SK-MEL-5 (cell line): ENCODE measurements at regions not wholly inside any gene's neighbourhood (a gene's known extent, or its start where the extent isn't known, plus 50 kb on each side); places are given as distances from the start of the nearest gene placed in this dataset.

ENCODE experiments used
- DNase-seq: peaks from one replicate; pipeline ENCODE4 v3.0.0-alpha.2; 2016; ENCODE audit warnings: low read depth, low spot score
- in situ Hi-C: cut with HindIII; loops from 2 replicates; pipeline ENCODE4 v1.10.0; 2016; ENCODE audit warnings: low sequenced_read_pairs, high pct_unique_total_duplicates, low pct_unique_long_range_greater_than_20kb

DNA sequence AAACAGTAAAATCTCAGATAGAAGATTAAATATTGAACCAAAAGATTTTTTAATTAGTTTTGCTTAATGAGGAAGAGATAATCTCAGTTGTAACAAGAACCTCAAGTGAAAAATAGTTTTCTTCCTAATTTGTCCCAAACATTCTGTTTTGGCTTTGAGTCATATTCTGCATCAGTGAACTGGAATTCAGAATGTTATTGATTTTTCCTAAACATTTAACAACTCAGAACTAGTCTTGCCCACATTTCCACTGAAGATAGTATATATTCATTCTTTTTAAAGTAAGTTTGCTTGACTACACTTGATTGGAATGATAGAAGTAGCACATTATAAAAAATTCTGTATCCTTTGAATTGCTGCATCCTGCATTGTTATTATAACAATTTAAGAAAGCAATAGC lies 85.7 kb upstream of the UGP2 start:
- in situ Hi-C loops, result no loop called here
- no peak for DNase-seq

- no peak for DNase-seq
- in situ Hi-C loops, result no loop called here
These were observed 78.2 kb upstream of the UGP2 start for GRCh38 chr2:63763391-63763941.

GRCh38 chr2:63764630-63765029 lies 77.1 kb upstream of the UGP2 start:
- in situ Hi-C loops, result no loop called here
- no peak for DNase-seq

- no peak for DNase-seq
- in situ Hi-C loops, result no loop called here
These were observed 76.6 kb upstream of the UGP2 start for GRCh38 chr2:63765117-63765516.

DNA sequence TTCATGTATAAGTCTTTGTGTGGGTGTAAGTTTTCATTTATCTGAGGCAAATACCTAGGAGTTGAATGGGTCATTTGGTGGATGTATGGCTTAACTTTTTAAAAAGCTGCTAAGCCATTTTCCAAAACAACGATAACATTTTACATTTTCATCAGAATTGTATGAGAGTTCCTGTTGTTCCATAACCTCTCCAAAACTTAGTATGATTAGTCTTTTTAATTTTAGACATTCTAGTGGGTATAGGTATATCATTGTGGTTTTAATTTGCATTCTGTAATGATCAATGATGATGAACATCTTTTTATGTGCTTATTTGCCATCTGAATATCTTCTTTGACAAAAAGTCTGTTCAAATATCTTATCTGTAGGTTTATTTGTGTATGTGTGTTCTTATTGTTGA lies 74.4 kb upstream of the UGP2 start:
- no peak for DNase-seq
- in situ Hi-C loops, result no loop called here

- in situ Hi-C loops, result no loop called here
- DNase-seq, result no peak
These were observed 73.6 kb upstream of the UGP2 start for GRCh38 chr2:63768051-63768450.

GRCh38 chr2:63769915-63770314 lies 71.8 kb upstream of the UGP2 start:
- DNase-seq, result no peak
- in situ Hi-C loops, result no loop called here

DNA sequence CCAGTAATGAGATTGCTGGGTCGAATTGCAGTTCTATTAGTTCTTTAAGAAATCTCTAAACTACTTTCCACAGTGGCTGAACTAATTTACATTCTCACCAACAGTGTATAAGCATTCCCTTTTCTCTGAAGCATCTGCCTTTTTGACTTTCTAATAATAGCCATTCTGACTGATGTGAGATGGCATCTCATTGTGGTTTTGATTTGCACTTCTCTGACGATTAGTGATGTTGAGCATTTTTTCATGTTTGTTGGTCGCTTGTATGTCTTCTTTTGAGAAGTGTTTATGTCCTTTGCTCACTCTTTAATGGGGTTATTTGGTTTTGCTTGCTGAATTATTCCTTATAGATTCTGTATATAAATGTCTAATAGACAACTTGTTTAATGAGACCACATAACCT lies 69.6 kb upstream of the UGP2 start:
- in situ Hi-C loops, result no loop called here

GRCh38 chr2:63775191-63775590 lies 66.5 kb upstream of the UGP2 start:
- in situ Hi-C loops, result no loop called here
- no peak for DNase-seq

More for the DNA sequence above, 69.6 kb upstream of the UGP2 start:
- DNase-seq, result no peak

DNA sequence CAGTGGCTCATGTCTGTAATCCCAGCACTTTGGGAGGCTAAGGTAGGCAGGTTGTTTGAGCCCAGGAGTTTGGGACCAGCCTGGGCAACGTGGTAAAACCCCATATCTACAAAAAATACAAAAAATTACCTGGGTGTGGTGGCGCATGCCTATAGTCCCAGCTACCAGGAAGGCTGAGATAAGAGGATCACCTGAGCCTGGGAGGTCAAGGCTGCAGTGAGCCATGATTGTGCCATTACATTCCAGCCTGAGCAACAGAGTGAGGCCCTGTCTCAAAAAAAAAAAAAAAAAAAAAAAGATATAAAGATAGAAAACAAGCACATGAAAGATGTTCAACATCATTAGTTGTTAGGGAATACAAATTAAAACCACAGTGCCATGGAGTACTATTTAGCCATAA lies 65.3 kb upstream of the UGP2 start:
- DNase-seq, result no peak
- in situ Hi-C loops, result no loop called here

DNA sequence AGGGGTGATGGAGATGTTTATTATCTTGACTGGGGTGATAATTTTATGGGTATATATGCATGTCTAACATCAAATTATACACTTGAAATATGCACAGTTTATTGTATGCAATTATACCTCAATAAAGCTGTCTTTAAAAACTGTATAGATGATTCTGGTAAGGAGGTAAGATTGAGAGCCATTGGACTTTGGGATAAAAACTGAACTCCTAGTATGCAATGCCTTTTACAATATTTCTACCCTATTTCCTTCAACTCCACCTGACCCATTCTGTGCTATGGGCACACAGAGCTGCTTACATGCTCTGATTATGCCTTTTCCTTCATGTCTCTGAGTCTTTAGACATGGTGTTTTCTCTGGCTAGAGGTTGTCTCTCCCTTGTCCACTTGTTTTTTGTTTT lies 63.9 kb upstream of the UGP2 start:
- no peak for DNase-seq
- in situ Hi-C loops, result no loop called here

DNA sequence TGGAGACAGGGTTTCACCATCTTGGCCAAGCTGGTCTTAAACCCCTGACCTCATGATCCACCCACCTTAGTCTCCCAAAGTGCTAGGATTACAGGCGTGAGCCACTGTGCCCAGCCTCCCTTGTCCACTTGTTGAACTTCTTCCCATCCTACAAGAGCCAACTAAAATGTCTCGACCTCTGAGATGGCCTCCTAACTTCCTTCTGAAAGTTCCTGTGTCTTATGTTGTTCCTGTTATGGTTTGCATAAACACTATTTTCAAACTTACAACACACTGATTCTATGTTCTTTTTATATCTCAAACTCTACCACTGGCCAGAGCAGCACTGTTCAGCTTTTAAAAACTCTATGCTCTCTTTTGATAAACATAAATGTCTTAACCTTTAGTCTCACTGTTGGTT lies 63.3 kb upstream of the UGP2 start:
- no peak for DNase-seq
- in situ Hi-C loops, result no loop called here

DNA sequence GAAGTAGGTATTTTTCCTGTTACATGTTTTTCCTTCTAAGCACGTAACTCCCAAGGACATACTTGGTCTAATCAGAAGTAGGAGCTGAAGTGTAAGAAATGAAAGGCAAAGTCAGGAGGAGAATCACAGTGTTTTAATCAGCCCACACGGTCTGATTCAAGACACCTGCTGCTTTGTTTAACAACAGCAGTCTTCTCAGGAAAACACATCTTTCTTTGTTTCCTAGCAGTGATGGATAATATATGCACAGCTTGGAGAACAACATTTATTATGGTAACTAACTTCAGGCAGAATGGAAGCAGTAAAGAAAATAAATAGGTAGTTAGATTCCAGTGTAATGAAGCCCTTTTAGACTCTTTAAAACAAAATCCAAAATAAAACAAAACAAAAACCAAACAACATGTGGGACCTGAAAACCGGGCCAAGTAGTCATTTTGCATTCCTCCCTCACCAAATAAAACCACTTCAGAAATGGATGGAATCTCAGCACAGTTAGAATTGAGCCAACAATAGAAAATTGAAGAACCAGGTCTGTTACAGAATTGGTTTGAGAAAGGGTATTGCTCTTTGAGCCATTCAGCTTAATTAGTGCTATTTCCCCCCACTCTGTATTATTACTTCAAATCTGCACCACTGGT lies 61.1 kb upstream of the UGP2 start:
- DNase-seq, result peak; percentile 34
- in situ Hi-C loops, result no loop called here

DNA sequence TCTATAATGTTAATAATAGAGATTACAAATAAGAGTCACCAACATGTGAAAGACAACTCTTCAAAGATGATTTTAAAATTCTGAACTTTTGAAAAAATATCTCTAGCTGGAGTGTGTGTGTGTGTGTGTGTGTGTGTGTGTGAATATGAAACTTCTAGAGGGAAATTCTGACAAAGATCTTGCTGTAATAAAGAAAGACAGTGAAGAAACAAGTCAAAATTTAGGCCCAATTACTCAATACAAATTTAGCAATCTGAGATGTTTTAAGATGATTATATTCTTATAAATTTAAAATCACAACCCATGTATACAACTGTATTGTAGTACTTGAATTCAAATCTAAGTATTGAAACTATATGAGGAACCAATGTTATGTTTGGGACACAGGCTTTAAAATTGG lies 57.2 kb upstream of the UGP2 start:
- no peak for DNase-seq
- in situ Hi-C loops, result no loop called here

DNA sequence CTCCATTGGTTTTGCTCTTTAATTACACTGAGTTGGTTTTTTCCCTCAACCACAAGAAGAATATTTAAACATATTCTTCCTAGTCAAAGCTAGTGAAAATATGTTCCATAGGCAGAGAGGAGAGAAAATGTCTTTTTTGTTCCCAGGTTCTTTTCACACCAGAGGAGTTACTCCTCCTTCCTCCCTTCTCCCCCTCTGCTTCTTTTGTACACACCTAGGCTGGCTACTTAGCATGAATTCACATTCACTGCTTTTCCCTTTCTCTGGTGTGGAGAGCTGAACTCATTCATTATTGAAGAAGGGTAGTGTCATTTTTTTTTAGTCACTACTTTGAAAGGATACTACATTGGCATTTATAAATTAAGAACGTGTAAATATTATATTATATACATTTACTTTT lies 56.6 kb upstream of the UGP2 start:
- DNase-seq, result no peak
- in situ Hi-C loops, result no loop called here

- in situ Hi-C loops, result no loop called here
- DNase-seq, result no peak
These were observed 55.2 kb upstream of the UGP2 start for GRCh38 chr2:63786471-63786870.

- in situ Hi-C loops, result no loop called here
- no peak for DNase-seq
These were observed 53.6 kb upstream of the UGP2 start for GRCh38 chr2:63788071-63788470.

- in situ Hi-C loops, result no loop called here
- DNase-seq, result no peak
These were observed 52.2 kb upstream of the UGP2 start for GRCh38 chr2:63789338-63790020.

- in situ Hi-C loops, result no loop called here
- no peak for DNase-seq
These were observed 51.2 kb upstream of the UGP2 start for GRCh38 chr2:63790491-63790890.
